GM19397 (cell line): ENCODE measurements at regions not wholly inside any gene's neighbourhood (a gene's known extent, or its start where the extent isn't known, plus 50 kb on each side); places are given as distances from the start of the nearest gene placed in this dataset.

Experiments used
- ATAC-seq: cut with Tn5 transposase; IDR thresholded peaks from one replicate; pipeline ENCODE4 v1.9.1; 2021; ENCODE audit warnings: mild to moderate bottlenecking, moderate library complexity; ENCODE audit not compliant: unreplicated experiment

DNA sequence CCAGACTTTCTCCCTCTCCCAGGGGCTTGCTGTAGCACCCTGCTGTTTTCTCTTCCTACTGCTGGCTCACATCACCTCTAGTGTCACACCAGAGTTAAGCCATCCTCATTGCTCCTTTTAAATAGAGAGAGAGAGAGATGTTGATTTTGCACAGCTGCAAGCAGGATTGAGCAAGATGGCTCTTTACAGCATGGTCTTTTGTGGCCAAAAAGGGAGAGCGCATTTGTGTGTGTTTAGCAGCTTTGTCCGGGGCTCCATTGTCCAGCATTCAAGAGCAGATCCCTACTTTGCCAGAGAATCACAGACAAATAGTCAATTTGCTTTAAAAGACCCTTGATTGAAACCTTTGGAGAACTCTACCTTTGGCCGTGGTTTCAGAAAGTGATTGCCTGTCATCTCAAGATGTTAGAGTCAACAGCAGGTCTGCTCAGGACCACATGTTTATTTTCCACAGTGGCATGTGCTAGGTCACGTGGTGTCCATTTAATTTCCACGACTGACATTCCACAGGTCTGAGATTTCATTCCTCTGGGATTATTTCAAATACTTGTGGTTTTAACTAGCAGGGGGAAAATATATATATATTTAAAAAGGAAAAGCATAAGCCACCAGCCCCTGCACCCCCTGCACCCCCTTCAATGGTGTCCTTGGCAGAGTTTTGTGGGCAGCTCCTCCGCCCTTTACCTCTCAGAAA, 359.9 kb upstream of the SLC14A2 start:
- no peak for ATAC-seq

DNA sequence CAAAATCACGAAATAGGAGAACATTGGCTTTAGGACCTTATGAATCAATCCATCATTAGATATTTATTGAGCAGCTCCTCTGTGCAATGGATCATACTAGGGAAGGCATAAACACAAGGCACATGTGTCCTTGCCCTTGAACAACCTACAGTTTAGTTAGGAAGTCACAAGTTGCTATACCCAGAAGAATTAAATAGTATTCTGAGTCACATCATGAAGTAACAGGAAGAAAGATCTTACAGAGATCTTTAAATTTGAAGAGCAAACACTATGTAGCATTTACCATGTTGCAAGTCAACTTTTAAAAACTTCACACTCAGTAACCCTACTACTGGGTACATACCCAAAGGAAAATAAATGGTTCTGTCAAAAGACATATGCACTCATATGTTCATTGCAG, 355.2 kb upstream of the SLC14A2 start:
- ATAC-seq: no peak

DNA sequence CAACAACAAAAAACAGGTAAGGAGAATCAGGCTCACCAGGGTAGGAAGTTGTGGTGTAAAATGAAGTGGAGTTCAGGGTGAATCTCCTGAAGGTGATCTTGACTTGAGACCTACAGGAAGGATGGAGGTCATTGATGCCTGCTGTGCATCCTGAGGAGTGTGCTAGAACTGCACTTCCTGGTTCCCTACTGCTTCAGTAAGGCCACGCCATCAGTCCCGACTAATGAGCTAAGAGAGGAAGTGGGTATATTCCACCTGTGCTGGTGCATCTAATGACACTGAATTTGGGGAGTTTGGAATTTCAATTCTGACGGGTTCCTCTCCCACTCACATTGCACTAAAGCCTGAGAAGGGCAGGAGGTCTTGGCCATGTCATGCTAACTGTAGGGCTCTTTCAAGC, 349.3 kb upstream of the SLC14A2 start:
- no peak for ATAC-seq

DNA sequence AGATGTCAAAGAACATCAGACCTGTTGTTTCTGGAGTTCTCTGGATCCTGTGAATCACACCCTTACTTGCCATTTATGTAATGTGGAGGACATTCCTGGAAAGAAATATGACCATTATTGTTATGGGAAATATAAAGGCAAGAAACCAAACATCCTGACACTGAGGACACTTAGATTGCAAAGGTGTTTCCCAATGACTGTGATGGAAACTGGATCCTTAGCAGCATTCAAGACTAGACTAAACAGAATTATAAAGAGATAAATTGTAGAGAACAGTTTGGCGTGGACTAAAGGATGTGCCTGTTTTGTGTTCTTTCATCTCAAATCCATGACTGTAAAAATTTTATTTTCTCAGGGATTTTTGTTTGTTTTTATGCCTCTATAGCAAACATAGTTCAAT, 347.7 kb upstream of the SLC14A2 start:
- no peak for ATAC-seq

DNA sequence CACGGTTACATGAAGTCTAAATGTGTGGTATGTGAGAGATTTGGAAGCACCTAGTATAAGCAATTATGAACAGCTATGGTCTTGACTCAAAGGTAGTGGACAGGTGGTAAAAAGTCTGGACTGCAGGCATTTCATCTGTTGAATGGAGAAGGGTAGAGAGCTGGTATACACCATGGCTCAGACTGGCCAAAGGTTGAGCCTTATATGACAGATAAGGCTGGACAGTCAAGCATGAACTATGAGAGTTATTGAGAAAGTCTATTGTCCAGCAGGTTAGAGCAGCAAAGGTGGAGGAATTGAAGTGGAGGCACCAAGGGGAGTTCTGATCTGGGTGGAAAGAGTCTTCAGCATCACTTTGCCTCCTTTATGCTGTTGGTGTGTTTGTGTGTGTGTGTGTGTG, 346.7 kb upstream of the SLC14A2 start:
- ATAC-seq: no peak

DNA sequence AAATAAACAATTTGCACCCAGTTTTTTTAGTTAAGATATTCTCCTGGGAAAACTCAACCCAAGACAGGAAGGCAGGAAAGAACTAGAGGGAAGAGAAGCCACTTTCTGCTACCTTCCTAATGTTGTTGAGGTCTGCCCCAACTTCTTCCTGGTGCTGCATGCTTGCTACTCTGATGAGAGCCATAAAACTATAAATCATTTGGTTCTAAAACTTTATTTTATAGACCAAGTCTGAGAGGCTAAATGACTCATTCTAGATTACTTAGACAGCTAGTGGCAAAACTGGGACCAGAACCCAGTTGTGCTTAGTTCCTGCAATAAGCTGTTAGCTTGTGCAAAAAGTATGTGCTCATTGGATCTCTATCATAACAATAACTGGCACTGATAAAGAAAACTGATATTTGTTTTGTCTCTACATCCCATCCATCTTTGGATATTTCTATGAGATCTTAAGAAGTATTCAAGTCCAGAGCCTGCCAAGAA, 344.9 kb upstream of the SLC14A2 start:
- no peak for ATAC-seq

DNA sequence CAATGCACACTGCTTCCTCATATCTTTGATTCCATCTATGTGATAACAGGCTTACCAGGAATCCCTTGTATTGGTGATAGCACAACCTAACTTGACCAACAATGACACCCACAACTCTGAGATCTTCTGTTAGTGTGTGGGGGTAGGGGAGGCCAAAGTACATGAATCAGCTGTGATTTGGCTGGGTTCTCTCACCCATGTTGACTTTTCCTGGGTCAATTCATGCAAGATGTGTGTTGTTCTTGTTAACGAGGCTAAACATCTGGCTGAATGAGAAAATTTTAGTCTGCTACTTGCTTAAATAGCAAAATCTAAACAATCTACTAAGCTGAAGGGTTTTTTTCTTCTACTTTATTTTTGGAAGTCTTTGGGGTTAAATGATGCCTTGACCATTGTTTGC, 341.2 kb upstream of the SLC14A2 start:
- ATAC-seq: no peak

DNA sequence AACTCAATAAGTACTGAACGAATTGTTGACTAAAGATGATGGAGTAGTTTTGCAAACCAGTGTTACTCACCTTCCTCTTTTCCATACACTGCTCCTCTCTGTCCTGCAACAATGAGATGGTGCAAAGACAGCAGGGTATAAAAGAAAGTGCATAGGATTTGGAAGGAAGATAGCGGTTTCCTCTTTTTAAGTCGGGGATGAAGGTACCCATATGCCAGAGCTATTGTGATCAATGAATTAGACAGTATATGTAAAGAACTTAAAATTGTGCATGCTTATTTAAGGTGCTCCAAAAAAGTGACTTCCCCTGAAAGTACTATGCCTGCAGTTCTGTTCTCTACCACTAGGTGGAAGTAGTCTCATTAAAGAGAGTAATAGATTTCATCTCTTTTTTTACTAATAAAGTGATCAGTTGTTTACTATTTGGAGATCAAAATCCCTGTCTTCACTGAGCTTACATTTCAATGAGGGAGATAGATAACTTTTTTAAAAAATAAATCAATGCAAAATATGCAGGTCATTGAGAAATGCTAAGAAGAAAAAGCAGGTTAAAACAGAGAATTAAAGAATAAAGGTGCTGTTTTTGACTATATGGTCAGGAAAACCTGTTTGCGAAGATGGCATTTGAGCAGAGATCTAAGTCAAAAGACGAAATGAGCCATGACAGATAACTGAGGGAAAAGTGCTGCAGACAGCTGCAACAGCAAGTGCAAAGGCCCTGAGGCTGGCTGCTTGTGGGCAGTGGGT, 339.7 kb upstream of the SLC14A2 start:
- ATAC-seq: no peak

DNA sequence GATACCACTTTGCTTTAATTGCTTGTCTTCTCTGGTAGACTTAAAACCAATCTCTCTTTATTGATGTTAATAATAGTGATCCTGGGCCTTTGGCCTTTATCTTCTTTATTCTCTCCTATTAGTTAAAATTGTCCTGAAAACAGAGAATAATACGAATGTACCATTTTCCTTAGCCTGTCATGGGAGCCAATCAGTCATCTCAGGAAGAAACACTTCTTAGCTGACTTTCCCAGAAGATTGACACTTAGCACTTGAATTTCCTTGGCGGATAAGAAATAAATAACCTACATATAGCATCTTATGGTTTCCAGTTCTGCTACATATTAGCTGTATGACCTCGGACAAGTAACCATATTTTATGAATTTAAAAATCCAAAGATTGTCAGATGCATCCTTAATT, 338.4 kb upstream of the SLC14A2 start:
- ATAC-seq: no peak

DNA sequence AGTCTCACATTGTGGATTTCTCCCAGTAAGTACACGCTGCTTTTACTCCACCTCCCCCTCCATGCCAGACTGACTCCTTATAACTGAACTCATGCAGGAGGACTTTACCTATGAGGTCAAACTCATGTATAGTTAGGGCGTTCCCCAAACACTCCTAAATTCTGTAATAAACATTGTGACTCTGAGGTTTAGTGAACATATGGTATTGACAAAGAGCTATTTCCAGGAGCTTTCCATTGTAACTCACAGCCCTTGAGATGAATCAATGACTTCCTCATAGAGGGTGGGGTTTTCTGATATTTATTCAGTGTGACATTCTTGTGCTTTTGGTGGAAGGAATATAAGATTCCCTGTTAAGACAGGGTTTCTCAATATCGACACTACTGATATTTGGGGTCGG, 337.4 kb upstream of the SLC14A2 start:
- ATAC-seq: no peak

DNA sequence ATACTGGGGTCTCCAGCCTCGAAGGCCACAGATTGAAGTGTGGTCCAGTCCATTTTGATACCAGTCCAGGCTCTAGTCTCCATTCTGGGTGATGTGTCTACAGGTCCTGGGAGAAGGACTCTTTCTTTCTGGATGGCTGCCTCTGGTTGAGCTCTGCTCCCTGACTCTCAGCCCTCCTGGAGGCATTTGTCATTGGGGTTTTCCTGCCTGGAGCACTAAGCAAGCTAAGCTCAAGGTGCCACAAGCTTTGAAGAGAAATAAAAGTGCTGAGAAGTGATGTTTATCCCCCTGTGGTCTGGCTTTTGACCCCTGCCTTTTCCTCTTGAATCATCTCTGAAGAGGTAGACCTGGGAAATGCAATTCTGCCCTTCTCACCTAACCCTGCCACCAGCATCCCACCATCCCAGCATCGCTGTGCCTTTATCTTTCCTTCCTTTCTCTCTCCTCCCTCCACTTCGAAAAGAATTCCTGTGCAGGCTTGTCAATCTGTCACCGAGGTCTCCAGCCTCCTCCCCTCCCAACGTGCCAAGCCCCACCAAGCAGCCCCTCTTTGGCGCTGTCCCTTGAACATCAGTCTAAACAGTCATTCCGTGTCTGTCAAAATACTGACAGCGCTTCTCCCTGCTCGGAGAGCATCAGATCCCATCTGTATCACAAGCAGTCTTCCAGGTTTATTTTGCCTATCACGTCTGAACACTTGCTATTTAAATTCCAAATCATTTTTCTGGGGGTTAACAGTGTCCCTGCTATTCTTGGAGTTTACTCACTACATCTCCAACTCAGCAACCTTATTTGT, 334.6 kb upstream of the SLC14A2 start:
- ATAC-seq: no peak

DNA sequence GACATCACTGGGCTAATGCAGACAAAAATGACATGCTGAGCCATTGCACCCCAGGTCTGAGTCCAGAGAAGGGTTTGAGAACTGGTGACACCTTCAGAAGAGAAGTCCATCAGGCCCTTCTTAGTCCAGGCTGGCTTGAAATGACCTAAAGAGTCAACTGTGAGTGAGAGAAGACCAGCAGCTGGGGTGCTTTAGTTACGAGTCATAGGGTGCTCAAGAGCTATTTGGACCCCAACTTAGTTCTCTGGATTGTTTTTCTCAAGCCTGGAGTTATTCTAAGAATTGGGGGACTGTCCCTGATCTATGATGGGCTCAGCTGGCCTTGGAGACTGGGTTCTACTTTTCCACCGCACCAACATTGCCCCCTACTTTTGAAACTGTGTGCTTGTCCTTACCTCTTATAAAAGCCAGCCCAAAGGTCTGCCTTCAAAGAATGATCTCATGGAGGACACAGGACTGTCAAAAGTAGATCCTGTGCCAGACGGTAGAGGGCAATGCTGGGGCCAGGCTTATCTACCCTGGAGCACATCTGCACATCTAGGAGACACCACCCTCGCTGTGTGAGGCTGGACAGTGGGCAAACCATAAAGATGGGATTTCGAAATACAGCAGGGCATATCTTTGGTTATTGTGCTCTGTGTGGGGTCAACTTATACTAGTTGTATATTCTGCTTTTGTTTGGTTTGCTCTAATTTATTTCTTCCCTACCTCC, 333.0 kb upstream of the SLC14A2 start:
- ATAC-seq: no peak

DNA sequence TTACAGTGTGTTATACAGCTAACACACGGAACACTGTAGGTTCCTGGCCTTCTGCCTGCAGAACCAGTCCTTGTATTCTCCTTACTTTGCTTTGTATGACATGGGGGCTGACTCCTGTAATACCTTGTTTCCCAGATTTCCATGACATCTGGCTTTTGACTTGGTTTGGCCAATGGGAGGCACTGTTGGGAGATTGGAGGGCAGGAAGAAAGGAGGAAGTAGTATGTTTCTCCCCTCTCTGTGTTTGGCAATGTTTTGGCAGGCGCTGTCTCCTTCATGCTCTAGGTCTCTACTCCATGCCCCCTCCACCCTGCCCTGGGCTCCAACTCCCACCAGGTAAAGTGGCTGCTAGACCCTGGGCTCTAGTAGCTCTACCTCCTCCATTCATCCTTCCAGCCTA, 331.1 kb upstream of the SLC14A2 start:
- ATAC-seq: no peak

DNA sequence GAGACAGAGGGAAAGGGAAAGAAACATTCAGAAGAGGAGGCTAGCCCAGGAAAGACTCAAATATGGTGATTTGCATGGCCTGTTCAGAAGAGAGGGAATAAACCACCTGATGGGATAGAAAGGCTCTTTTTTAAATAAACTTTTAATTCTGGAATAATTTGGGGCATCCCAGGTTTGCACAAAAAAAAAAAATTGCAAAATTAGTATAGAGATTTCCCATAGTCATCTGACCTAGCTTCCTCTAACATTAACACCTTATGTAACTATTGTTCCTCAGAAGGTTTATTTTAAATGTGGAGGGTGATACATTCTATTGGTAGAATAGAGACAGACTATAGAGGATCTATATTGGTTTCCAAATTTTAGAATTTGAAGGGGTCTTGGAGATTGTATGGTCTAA, 330.4 kb upstream of the SLC14A2 start:
- no peak for ATAC-seq

DNA sequence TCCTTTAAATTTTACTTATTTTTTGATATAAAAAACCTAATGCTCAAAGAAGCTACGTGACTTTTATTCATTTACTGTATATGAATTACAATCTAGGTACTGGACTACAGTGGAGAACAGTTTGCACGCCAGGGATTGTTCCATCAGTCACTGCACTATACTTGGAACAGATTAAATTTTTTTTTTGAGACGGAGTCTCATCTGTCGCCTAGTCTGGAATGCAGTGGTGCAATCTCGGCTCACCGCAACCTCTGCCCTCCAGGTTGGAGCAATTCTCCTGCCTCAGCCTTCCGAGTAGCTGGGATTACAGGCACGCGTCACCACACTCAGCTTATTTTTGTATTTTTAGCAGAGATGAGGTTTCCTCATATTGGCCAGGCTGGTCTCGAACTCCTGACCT, 330.0 kb upstream of the SLC14A2 start:
- ATAC-seq: no peak

DNA sequence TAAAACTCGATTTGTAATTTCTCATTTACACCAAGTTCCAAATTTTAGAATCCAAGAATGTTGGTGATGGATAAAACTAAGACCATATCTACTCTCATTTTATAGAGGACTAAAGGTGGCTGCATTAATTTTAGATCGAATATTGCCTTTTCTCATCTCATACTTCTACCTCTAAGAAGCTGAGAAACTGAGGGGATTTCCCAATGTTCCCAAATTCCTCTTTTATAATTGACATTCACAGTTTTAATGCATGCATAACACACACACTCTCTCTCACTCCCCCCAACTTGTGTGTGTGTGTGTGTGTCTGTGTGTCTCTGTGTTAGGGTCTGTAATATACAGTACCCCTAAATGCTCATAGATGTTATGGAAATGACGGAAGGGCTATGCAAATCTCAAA, 328.8 kb upstream of the SLC14A2 start:
- no peak for ATAC-seq

DNA sequence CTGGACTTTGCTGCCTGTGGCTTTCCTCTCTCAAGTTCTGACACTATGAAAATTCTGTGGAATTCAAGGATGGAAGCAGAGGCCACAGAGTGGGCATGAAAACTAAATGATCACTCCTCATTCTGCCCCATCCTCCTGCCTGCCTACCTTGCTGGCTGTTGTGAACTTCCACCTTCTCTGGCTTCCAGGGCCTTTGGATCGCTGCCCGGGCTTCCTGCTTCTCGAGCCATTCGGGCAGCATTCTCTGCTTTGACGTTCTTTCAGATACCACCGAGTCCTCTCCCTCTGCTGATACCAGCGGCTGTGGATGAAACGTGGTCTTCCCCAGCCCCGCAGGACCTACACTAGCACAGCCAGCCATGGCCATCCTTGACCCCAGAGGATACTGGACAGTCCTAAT, 327.7 kb upstream of the SLC14A2 start:
- no peak for ATAC-seq

DNA sequence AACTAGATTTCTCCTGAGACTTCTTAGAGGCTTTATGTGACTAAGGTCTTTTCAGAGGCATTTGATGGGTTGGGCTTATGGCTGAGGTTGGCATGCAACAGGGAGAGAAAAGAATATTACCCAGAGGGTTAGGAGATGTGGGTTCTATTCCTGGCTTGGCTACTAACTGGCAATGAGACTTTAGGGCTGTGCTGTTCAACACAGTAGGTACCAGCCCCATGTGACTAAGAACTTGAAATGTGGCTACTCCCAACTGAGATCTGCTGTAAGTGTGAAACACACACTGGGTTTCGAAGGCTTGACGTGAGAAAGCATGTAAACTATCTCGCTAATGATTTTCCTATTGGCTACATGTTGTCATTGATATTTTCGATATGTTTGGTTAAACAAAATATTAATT, 324.9 kb upstream of the SLC14A2 start:
- no peak for ATAC-seq

DNA sequence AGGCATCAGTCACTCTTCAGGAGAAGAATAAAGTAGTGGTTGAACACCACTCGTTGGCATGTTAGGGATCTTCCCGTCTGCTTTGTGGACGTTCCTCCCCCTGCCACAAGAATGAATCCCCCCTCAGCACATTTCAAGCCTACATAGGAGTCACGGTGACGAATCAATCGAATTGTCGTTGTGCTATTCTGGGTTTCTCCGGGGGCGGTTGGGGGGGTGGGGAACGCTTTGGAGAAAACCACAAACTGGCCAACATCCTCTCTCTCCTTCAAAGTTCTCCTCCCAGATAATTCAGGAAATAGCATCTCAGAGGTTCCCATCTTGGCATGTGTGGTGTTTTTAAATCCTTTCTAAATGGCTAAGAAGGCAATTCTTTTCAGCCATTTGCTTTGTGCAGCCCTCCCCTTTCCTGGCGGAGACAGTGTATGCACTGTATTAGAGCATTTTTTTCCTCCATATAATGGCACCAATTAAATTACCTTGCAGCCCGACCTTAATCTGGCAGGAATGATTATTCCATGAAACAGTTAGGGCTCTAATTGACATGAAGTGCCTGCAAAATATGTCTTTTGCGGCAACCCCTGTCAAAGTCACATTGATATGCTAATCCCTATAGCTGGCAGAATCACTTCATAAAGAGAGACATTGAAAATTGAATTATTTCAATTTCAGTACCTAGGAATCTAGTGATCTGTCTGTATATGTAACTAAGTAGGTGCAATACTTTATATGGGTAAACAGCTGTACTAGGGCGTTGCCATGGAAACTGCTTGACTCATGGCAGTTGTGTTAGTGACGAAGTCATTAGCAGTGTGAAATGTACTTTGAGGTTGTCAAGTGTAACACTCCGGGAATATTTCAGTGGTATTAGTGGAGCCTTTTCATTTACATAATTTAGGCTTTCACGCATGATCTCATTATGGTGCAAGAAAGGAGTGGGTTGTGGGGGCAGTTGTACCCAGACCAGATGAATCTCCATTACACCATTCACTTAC, 323.4 kb upstream of the SLC14A2 start:
- no peak for ATAC-seq

DNA sequence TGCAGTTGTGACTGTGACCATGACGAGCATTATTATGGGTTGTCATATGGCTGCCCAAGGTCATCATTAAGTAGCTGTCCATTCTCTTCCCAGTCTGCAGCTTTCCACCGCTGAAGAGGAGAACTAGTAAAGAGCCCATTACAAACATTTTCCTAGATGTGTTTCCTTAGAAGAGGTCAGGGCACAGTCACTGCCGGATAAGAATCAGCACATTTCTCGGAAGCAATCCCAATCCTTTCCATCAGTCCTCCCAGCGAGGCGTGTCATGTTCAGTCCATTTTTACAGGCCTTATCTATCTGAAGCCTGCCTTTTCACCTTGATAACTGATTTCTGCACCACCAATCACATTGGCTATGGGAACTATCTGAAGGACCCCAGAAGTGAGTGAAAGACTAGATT, 319.9 kb upstream of the SLC14A2 start:
- ATAC-seq: no peak
